ENCODE measurements at regions not wholly inside any gene's neighbourhood (a gene's known extent, or its start where the extent isn't known, plus 50 kb on each side); places are given as distances from the start of the nearest gene placed in this dataset.

GRCh38 chr13:36612230-36612629, 61.6 kb upstream of the SERTM1 start:
- CTCF ChIA-PET = no interaction called here
- Mint-ChIP-seq H3K36me3 (ENCODE audit: insufficient read depth, unreplicated experiment) (no peaks in the 10 kb centered on the region), H3K4me1 (ENCODE audit: insufficient read depth, unreplicated experiment) (no peaks in the 10 kb centered on the region), H3K27me3 (ENCODE audit: insufficient read depth, unreplicated experiment) (no peaks in the 10 kb centered on the region), H3K9me3 (ENCODE audit: unreplicated experiment) (no peaks in the 10 kb centered on the region), H3K27ac (ENCODE audit: low read depth, unreplicated experiment) (no peak overlapping the region), H3K4me3 (ENCODE audit: unreplicated experiment) (no peak overlapping the region)
- DNase-seq (ENCODE audit: unreplicated experiment) = no peak
- intact Hi-C loops (cut with micrococcal nuclease) = no loop called here
- POLR2A ChIA-PET = no interaction called here
- TF ChIP-seq, protein P1, sequence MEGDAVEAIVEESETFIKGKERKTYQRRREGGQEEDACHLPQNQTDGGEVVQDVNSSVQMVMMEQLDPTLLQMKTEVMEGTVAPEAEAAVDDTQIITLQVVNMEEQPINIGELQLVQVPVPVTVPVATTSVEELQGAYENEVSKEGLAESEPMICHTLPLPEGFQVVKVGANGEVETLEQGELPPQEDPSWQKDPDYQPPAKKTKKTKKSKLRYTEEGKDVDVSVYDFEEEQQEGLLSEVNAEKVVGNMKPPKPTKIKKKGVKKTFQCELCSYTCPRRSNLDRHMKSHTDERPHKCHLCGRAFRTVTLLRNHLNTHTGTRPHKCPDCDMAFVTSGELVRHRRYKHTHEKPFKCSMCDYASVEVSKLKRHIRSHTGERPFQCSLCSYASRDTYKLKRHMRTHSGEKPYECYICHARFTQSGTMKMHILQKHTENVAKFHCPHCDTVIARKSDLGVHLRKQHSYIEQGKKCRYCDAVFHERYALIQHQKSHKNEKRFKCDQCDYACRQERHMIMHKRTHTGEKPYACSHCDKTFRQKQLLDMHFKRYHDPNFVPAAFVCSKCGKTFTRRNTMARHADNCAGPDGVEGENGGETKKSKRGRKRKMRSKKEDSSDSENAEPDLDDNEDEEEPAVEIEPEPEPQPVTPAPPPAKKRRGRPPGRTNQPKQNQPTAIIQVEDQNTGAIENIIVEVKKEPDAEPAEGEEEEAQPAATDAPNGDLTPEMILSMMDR (IDR thresholded peaks at IDR 0.05; ENCODE audit: unreplicated experiment) = no peak
- no TSS peak for BruUV-seq (replicated peaks)

- POLR2A ChIA-PET = no interaction called here
- H3K9me3 Mint-ChIP-seq (ENCODE audit: unreplicated experiment) = no peaks in the 10 kb centered on the region
- CTCF ChIA-PET = no interaction called here
- DNase-seq (ENCODE audit: unreplicated experiment) = no peak
- no peaks in the 10 kb centered on the region for H3K4me1 Mint-ChIP-seq (ENCODE audit: insufficient read depth, unreplicated experiment)
- no peaks in the 10 kb centered on the region for H3K36me3 Mint-ChIP-seq (ENCODE audit: insufficient read depth, unreplicated experiment)
- no TSS peak for BruUV-seq (replicated peaks)
- TF ChIP-seq, protein P1 (IDR thresholded peaks at IDR 0.05; ENCODE audit: unreplicated experiment) = no peak
- no peak overlapping the region for H3K27ac Mint-ChIP-seq (ENCODE audit: low read depth, unreplicated experiment)
- H3K27me3 Mint-ChIP-seq (ENCODE audit: insufficient read depth, unreplicated experiment) = peaks cover 12% of the 10 kb centered on the region
- intact Hi-C loops (cut with micrococcal nuclease) = no loop called here
- H3K4me3 Mint-ChIP-seq (ENCODE audit: unreplicated experiment) = no peak overlapping the region
These were observed 57.1 kb upstream of the SERTM1 start for GRCh38 chr13:36616706-36617105.

- intact Hi-C loops (cut with micrococcal nuclease) = no loop called here
- no peaks in the 10 kb centered on the region for H3K36me3 Mint-ChIP-seq (ENCODE audit: insufficient read depth, unreplicated experiment)
- no peak overlapping the region for H3K27ac Mint-ChIP-seq (ENCODE audit: low read depth, unreplicated experiment)
- H3K9me3 Mint-ChIP-seq (ENCODE audit: unreplicated experiment) = no peaks in the 10 kb centered on the region
- no peaks in the 10 kb centered on the region for H3K4me1 Mint-ChIP-seq (ENCODE audit: insufficient read depth, unreplicated experiment)
- H3K4me3 Mint-ChIP-seq (ENCODE audit: unreplicated experiment) = no peak overlapping the region
- DNase-seq (ENCODE audit: unreplicated experiment) = no peak
- TF ChIP-seq, protein P1 (IDR thresholded peaks at IDR 0.05; ENCODE audit: unreplicated experiment) = no peak
- POLR2A ChIA-PET = no interaction called here
- CTCF ChIA-PET = no interaction called here
- BruUV-seq (replicated peaks) = no TSS peak
- peaks cover 12% of the 10 kb centered on the region for H3K27me3 Mint-ChIP-seq (ENCODE audit: insufficient read depth, unreplicated experiment)
These were observed 54.3 kb upstream of the SERTM1 start for GRCh38 chr13:36619535-36619934.
